OCI-LY7 (cell line): ENCODE measurements at regions not wholly inside any gene's neighbourhood (a gene's known extent, or its start where the extent isn't known, plus 50 kb on each side); places are given as distances from the start of the nearest gene placed in this dataset.

ENCODE experiments used
- BruUV-seq: library from RNA; stranded (reverse); fragments of 400-500 nt; replicated peaks from 2 replicates; lab custom pipeline; 2021; lab: Mats Ljungman, UMichigan
- CTCF ChIA-PET: fragments of 300-600 bp; sonication (Branson Sonifier 250); formaldehyde crosslinking; loops from one replicate; lab custom pipeline; 2022; ENCODE audit warnings: antibody characterized with exemption; ENCODE audit not compliant: unreplicated experiment; lab: Charles Lee
- POLR2A ChIA-PET: fragments of 300-600 bp; sonication (Branson Sonifier 250); formaldehyde crosslinking; loops from one replicate; lab custom pipeline; 2022; ENCODE audit warnings: antibody characterized with exemption; lab: Charles Lee
- DNase-seq: peaks from one replicate; pipeline ENCODE4 v3.0.0-alpha.2; 2015; ENCODE audit warnings: low spot score
- H2AFZ ChIP-seq: fragments of 200-600 bp; sonication (generic), shearing (Covaris generic); 2 replicates; pipeline ENCODE4 v1.6.1; 2014; ENCODE audit warnings: mild to moderate bottlenecking, antibody characterized with exemption, low read length, moderate library complexity
- H3K27ac ChIP-seq: fragments of 200-600 bp; sonication (generic); 2 replicates; pipeline ENCODE4 v1.5.1; 2014; ENCODE audit warnings: mixed run types, low read depth, mild to moderate bottlenecking, moderate library complexity, low read length, inconsistent platforms; ENCODE audit not compliant: poor library complexity, severe bottlenecking
- H3K36me3 ChIP-seq: fragments of 200-600 bp; sonication (generic); 2 replicates; pipeline ENCODE4 v1.6.1; 2014; ENCODE audit warnings: mild to moderate bottlenecking, antibody characterized with exemption, low read length, moderate library complexity, mixed read lengths; ENCODE audit not compliant: insufficient read depth
- H3K4me1 ChIP-seq: fragments of 200-600 bp; sonication (generic); 2 replicates; pipeline ENCODE4 v1.5.1; 2014; ENCODE audit warnings: mild to moderate bottlenecking, low read length; ENCODE audit not compliant: insufficient read depth, poor library complexity, severe bottlenecking
- H3K4me2 ChIP-seq: fragments of 200-600 bp; sonication (generic); 2 replicates; pipeline ENCODE4 v1.6.1; 2014; ENCODE audit warnings: mild to moderate bottlenecking, low read length
- H3K4me3 ChIP-seq: fragments of 200-600 bp; sonication (generic); 2 replicates; pipeline ENCODE4 v1.5.1; 2014; ENCODE audit warnings: mild to moderate bottlenecking, low read depth, low read length; ENCODE audit not compliant: poor library complexity, severe bottlenecking
- H3K79me2 ChIP-seq: fragments of 200-600 bp; sonication (generic); 2 replicates; pipeline ENCODE4 v1.6.1; 2016; ENCODE audit warnings: low read depth, mild to moderate bottlenecking, low read length, moderate library complexity, mixed read lengths; ENCODE audit not compliant: insufficient read depth
- H3K9me2 ChIP-seq: fragments of 200-600 bp; sonication (generic); 2 replicates; pipeline ENCODE4 v1.6.1; 2016; ENCODE audit warnings: mild to moderate bottlenecking, low read length, mixed read lengths; ENCODE audit not compliant: insufficient read depth
- H3K9me3 ChIP-seq: fragments of 200-600 bp; sonication (generic); 2 replicates; pipeline ENCODE4 v1.6.1; 2014; ENCODE audit warnings: mild to moderate bottlenecking, mixed run types, low read length, mixed read lengths
- H4K20me1 ChIP-seq: fragments of 200-600 bp; sonication (generic); 2 replicates; pipeline ENCODE4 v1.6.1; 2014; ENCODE audit warnings: mild to moderate bottlenecking, antibody characterized with exemption, low read length, moderate library complexity, mixed read lengths; ENCODE audit not compliant: insufficient read depth
- EZH2phosphoT487 ChIP-seq: fragments of 200-600 bp; sonication (generic); IDR thresholded peaks from 2 replicates; pipeline ENCODE4 v1.6.1; 2018; ENCODE audit warnings: low read depth, borderline replicate concordance, mild to moderate bottlenecking, mixed run types, antibody characterized with exemption, low read length, moderate library complexity, mixed read lengths
- intact Hi-C: fragments of 100-400 bp; cut with micrococcal nuclease; formaldehyde crosslinking; loops from one replicate; pipeline ENCODE4 v1.10.0; 2022; ENCODE audit not compliant: unreplicated experiment
- TF ChIP-seq, protein P1 (sequence below): fragments of 200-600 bp; sonication (generic); conservative IDR thresholded peaks from 2 replicates; pipeline ENCODE4 v1.5.1; 2014; ENCODE audit warnings: mild to moderate bottlenecking, antibody characterized with exemption, low read length, moderate library complexity, mixed read lengths

DNA sequence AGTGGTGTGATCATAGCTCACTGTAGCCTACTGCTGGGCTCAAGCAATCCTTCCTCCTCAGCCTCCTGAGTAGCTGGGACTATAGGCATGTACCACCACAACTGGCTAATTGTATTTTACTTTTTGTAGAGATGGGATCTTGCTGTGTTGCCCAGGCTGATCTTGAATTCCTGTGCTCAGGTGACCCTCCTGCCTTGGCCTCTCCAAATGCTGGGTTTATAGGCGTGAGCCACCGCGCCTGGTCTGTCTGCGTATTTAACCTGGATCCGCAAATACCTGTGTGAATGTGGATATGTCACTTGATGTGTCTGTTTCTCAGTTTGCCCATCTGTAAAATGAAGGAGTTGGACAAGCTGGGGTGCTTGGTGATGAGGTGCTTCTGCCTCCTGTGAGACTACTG is 123.9 kb downstream of the BAMBI start:
- H3K4me1 ChIP-seq: no peaks in the 10 kb centered on the region
- H3K9me3 ChIP-seq: no peaks in the 10 kb centered on the region
- ChIA-PET POLR2A (no interaction called here), CTCF (no interaction called here)
- H4K20me1 ChIP-seq: no peaks in the 10 kb centered on the region
- no peaks in the 10 kb centered on the region for H3K36me3 ChIP-seq
- no peak overlapping the region for H3K4me3 ChIP-seq
- H3K9me2 ChIP-seq: no peaks in the 10 kb centered on the region
- BruUV-seq: no TSS peak
- no peak for TF ChIP-seq EZH2phosphoT487
- TF ChIP-seq, protein P1, sequence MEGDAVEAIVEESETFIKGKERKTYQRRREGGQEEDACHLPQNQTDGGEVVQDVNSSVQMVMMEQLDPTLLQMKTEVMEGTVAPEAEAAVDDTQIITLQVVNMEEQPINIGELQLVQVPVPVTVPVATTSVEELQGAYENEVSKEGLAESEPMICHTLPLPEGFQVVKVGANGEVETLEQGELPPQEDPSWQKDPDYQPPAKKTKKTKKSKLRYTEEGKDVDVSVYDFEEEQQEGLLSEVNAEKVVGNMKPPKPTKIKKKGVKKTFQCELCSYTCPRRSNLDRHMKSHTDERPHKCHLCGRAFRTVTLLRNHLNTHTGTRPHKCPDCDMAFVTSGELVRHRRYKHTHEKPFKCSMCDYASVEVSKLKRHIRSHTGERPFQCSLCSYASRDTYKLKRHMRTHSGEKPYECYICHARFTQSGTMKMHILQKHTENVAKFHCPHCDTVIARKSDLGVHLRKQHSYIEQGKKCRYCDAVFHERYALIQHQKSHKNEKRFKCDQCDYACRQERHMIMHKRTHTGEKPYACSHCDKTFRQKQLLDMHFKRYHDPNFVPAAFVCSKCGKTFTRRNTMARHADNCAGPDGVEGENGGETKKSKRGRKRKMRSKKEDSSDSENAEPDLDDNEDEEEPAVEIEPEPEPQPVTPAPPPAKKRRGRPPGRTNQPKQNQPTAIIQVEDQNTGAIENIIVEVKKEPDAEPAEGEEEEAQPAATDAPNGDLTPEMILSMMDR: no peak
- no peak overlapping the region for H3K4me2 ChIP-seq
- intact Hi-C loops: no loop called here
- no peak overlapping the region for H2AFZ ChIP-seq
- no peak overlapping the region for H3K27ac ChIP-seq
- no peaks in the 10 kb centered on the region for H3K79me2 ChIP-seq
- no peak for DNase-seq

DNA sequence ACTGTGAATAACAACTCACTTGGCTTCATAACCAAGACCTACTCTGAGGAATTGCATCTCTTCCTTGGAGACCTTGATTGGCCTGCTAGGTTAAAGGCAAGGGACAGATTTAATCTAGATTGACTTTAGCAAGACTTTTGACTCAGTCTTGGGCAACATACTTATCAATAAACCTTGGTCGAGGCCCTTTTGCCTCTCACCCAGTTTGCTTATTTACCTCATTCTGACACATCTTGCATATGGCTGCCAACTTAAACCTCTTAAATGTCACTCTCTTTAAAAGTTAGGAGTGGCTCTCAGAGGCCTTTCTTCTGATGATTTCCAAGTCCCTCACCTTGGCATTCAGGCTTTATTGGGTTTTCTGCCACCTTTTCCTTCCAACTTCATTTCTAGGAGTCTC is 124.5 kb downstream of the BAMBI start:
- no TSS peak for BruUV-seq
- H4K20me1 ChIP-seq: no peaks in the 10 kb centered on the region
- no peaks in the 10 kb centered on the region for H3K9me3 ChIP-seq
- H3K4me3 ChIP-seq: no peak overlapping the region
- H3K27ac ChIP-seq: no peak overlapping the region
- no peaks in the 10 kb centered on the region for H3K36me3 ChIP-seq
- CTCF ChIA-PET: no interaction called here
- no peak for TF ChIP-seq EZH2phosphoT487
- TF ChIP-seq, protein P1: no peak
- H3K9me2 ChIP-seq: no peaks in the 10 kb centered on the region
- intact Hi-C loops: no loop called here
- no peak for DNase-seq
- no peak overlapping the region for H3K4me2 ChIP-seq
- POLR2A ChIA-PET: no interaction called here
- no peak overlapping the region for H2AFZ ChIP-seq
- H3K79me2 ChIP-seq: no peaks in the 10 kb centered on the region
- no peaks in the 10 kb centered on the region for H3K4me1 ChIP-seq

DNA sequence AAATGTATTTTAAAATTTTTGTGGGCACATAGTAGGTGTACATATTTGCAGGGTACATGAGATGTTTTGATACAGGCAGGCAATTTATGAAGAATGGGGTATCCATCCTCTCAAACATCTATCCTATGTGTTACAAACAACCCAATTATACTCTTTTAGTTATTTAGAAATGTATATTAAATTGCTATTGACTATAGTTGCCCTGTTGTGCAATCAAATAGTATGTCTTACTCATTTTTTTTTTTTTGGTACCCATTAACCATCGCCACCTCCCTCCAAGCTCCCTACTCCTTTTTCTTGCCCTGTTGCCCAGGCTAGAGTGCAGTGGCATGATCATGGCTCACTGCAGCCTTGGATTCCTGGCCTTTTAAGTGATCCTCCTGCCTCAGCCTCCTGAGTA is 128.1 kb downstream of the BAMBI start:
- intact Hi-C loops: no loop called here
- ChIA-PET POLR2A (interaction anchor here (1.2 to 1.3 kb wide), 2 partner anchors 14 to 23 kb away, joined by 4 read pairs; no protein-coding TSS in a partner anchor), CTCF (no interaction called here)
- no peaks in the 10 kb centered on the region for H3K9me3 ChIP-seq
- H3K4me3 ChIP-seq: no peak overlapping the region
- H3K27ac ChIP-seq: no peak overlapping the region
- no peaks in the 10 kb centered on the region for H3K36me3 ChIP-seq
- no peaks in the 10 kb centered on the region for H3K4me1 ChIP-seq
- H3K9me2 ChIP-seq: no peaks in the 10 kb centered on the region
- H3K79me2 ChIP-seq: no peaks in the 10 kb centered on the region
- BruUV-seq: no TSS peak
- H4K20me1 ChIP-seq: no peaks in the 10 kb centered on the region
- no peak overlapping the region for H2AFZ ChIP-seq
- H3K4me2 ChIP-seq: no peak overlapping the region
- no peak for DNase-seq
- TF ChIP-seq, protein P1: no peak
- TF ChIP-seq EZH2phosphoT487: no peak
